ENCODE measurements at regions not wholly inside any gene's neighbourhood (a gene's known extent, or its start where the extent isn't known, plus 50 kb on each side); places are given as distances from the start of the nearest gene placed in this dataset.

- intact Hi-C loops (cut with micrococcal nuclease), result no loop called here
- no peak for DNase-seq
- no peak for ATAC-seq
Measured at GRCh38 chr4:135244696-135245095, 1043.1 kb upstream of the PABPC4L start.

GRCh38 chr4:135244056-135244455 lies 1042.5 kb upstream of the PABPC4L start:
- DNase-seq (no peak), ATAC-seq (no peak)
- intact Hi-C loops (cut with micrococcal nuclease), result no loop called here

- intact Hi-C loops (cut with micrococcal nuclease), result no loop called here
- ATAC-seq (no peak), DNase-seq (no peak)
Measured at GRCh38 chr4:135240796-135241195, 1039.2 kb upstream of the PABPC4L start.

- ATAC-seq (no peak), DNase-seq (no peak)
- intact Hi-C loops (cut with micrococcal nuclease), result no loop called here
Measured at GRCh38 chr4:135239964-135240363, 1038.4 kb upstream of the PABPC4L start.

- DNase-seq (no peak), ATAC-seq (no peak)
- intact Hi-C loops (cut with micrococcal nuclease), result no loop called here
Measured at GRCh38 chr4:135238940-135239339, 1037.4 kb upstream of the PABPC4L start.

GRCh38 chr4:135236048-135236447 lies 1034.5 kb upstream of the PABPC4L start:
- intact Hi-C loops (cut with micrococcal nuclease), result no loop called here
- ATAC-seq (no peak), DNase-seq (no peak)

- no peak for DNase-seq
- no peak for ATAC-seq
- intact Hi-C loops (cut with micrococcal nuclease), result no loop called here
Measured at GRCh38 chr4:135227842-135228241, 1026.3 kb upstream of the PABPC4L start.

GRCh38 chr4:135225551-135225950 lies 1024.0 kb upstream of the PABPC4L start:
- intact Hi-C loops (cut with micrococcal nuclease), result no loop called here
- ATAC-seq, result no peak
- no peak for DNase-seq

GRCh38 chr4:135210341-135210740 lies 1008.8 kb upstream of the PABPC4L start:
- intact Hi-C loops (cut with micrococcal nuclease), result no loop called here
- ATAC-seq, result no peak
- no peak for DNase-seq

- ATAC-seq, result no peak
- no peak for DNase-seq
- intact Hi-C loops (cut with micrococcal nuclease), result no loop called here
Measured at GRCh38 chr4:135207531-135207930, 1005.9 kb upstream of the PABPC4L start.

- ATAC-seq (no peak), DNase-seq (no peak)
- intact Hi-C loops (cut with micrococcal nuclease), result no loop called here
Measured at GRCh38 chr4:135204311-135204710, 1002.7 kb upstream of the PABPC4L start.

- no peak for DNase-seq
- no peak for ATAC-seq
- intact Hi-C loops (cut with micrococcal nuclease), result no loop called here
Measured at GRCh38 chr4:135201081-135201480, 999.5 kb upstream of the PABPC4L start.

GRCh38 chr4:135197641-135198040 lies 996.1 kb upstream of the PABPC4L start:
- ATAC-seq, result no peak
- intact Hi-C loops (cut with micrococcal nuclease), result no loop called here
- DNase-seq, result no peak

GRCh38 chr4:135194477-135194876 lies 992.9 kb upstream of the PABPC4L start:
- intact Hi-C loops (cut with micrococcal nuclease), result no loop called here
- ATAC-seq (no peak), DNase-seq (no peak)

GRCh38 chr4:135192751-135193535 lies 991.4 kb upstream of the PABPC4L start:
- ATAC-seq, result no peak
- intact Hi-C loops (cut with micrococcal nuclease), result no loop called here

GRCh38 chr4:135191596-135191995 lies 990.0 kb upstream of the PABPC4L start:
- no peak for DNase-seq
- ATAC-seq, result no peak
- intact Hi-C loops (cut with micrococcal nuclease), result no loop called here

More at GRCh38 chr4:135192751-135193535, 991.4 kb upstream of the PABPC4L start:
- DNase-seq, result no peak

GRCh38 chr4:135186002-135186401 lies 984.4 kb upstream of the PABPC4L start:
- intact Hi-C loops (cut with micrococcal nuclease), result no loop called here
- DNase-seq, result no peak
- no peak for ATAC-seq

GRCh38 chr4:135185256-135185655 lies 983.7 kb upstream of the PABPC4L start:
- ATAC-seq (no peak), DNase-seq (no peak)
- intact Hi-C loops (cut with micrococcal nuclease), result no loop called here

- intact Hi-C loops (cut with micrococcal nuclease), result no loop called here
- DNase-seq (no peak), ATAC-seq (no peak)
Measured at GRCh38 chr4:135184715-135185114, 983.1 kb upstream of the PABPC4L start.

- no peak for DNase-seq
- no peak for ATAC-seq
- intact Hi-C loops (cut with micrococcal nuclease), result no loop called here
Measured at GRCh38 chr4:135177321-135177720, 975.7 kb upstream of the PABPC4L start.

- no peak for ATAC-seq
- intact Hi-C loops (cut with micrococcal nuclease), result no loop called here
- no peak for DNase-seq
Measured at GRCh38 chr4:135166661-135167060, 965.1 kb upstream of the PABPC4L start.

Measured in left ventricle myocardium superior (tissue), 1 donor.